Keratinocyte (primary cell): ENCODE measurements at regions not wholly inside any gene's neighbourhood (a gene's known extent, or its start where the extent isn't known, plus 50 kb on each side); places are given as distances from the start of the nearest gene placed in this dataset.
"Not testable (repeated sequence)": the region's sequence is repeated elsewhere in the genome, so short reads cannot be mapped to it uniquely, and the experiment has no call there.

Experiments used
- DNase-seq: peaks from one replicate; pipeline ENCODE4 v3.0.0-alpha.2; 2011; ENCODE audit warnings: low read depth, missing footprints, low spot score
- FAIRE-seq: peaks from 2 replicates; lab custom pipeline; 2011; peaks lifted over from hg19 to GRCh38; lab: Jason Lieb, UNC
- H2AFZ ChIP-seq: 2 replicates; pipeline ENCODE4 v1.6.0; 2012; ENCODE audit warnings: low read length, control low read depth, inconsistent platforms; ENCODE audit not compliant: control insufficient read depth
- H3K27ac ChIP-seq: 2 replicates; pipeline ENCODE4 v1.5.1; 2011; ENCODE audit warnings: low read length; ENCODE audit not compliant: control insufficient read depth, insufficient read depth
- H3K27me3 ChIP-seq: 3 replicates; pipeline ENCODE4 v1.6.0; 2011; ENCODE audit warnings: low read length; ENCODE audit not compliant: control insufficient read depth, insufficient read depth; ENCODE audit errors: extremely low read depth
- H3K36me3 ChIP-seq, 2 experiments: 2 replicates in 1 of 2; 3 replicates in 1 of 2; pipeline ENCODE4 v1.5.1; 2011; ENCODE audit warnings: low read length in 2 of 2, mild to moderate bottlenecking in 1 of 2; ENCODE audit not compliant: control insufficient read depth in 2 of 2, insufficient read depth in 2 of 2; ENCODE audit errors: extremely low read depth in 1 of 2
- H3K4me1 ChIP-seq: 3 replicates; pipeline ENCODE4 v1.5.1; 2011; ENCODE audit warnings: low read length; ENCODE audit not compliant: control insufficient read depth, insufficient read depth; ENCODE audit errors: extremely low read depth
- H3K4me2 ChIP-seq: 3 replicates; pipeline ENCODE4 v1.6.0; 2011; ENCODE audit warnings: low read depth, low read length; ENCODE audit not compliant: control insufficient read depth, insufficient read depth; ENCODE audit errors: extremely low read depth
- H3K4me3 ChIP-seq, 3 experiments: fragments of 200-600 bp in 1 of 3; sonication (generic) in 1 of 3; 2 replicates in 2 of 3; 3 replicates in 1 of 3; pipeline ENCODE4 v1.5.1; 2011 to 2016; ENCODE audit warnings: low read length in 3 of 3, mild to moderate bottlenecking in 3 of 3, control low read depth in 2 of 3, inconsistent platforms in 1 of 3, low read depth in 1 of 3, mixed read lengths in 1 of 3, mixed run types in 1 of 3, moderate library complexity in 1 of 3; ENCODE audit not compliant: control insufficient read depth in 2 of 3, insufficient read depth in 2 of 3; ENCODE audit errors: extremely low read depth in 1 of 3
- H3K79me2 ChIP-seq: 2 replicates; pipeline ENCODE4 v1.6.0; 2012; ENCODE audit warnings: low read length; ENCODE audit not compliant: control insufficient read depth, insufficient read depth
- H3K9ac ChIP-seq: 3 replicates; pipeline ENCODE4 v1.6.0; 2011; ENCODE audit warnings: low read length; ENCODE audit not compliant: control insufficient read depth, insufficient read depth; ENCODE audit errors: extremely low read depth
- H3K9me1 ChIP-seq: 3 replicates; pipeline ENCODE4 v1.6.0; 2011; ENCODE audit warnings: low read length; ENCODE audit not compliant: control insufficient read depth, insufficient read depth; ENCODE audit errors: extremely low read depth
- H3K9me3 ChIP-seq: 2 replicates; pipeline ENCODE4 v1.5.1; 2012; ENCODE audit warnings: low read depth, low read length; ENCODE audit not compliant: control insufficient read depth
- H4K20me1 ChIP-seq: 3 replicates; pipeline ENCODE4 v1.6.0; 2011; ENCODE audit warnings: low read length; ENCODE audit not compliant: control insufficient read depth, insufficient read depth; ENCODE audit errors: extremely low read depth
- dilution Hi-C: fragments of 300-500 bp; cut with MboI; formaldehyde crosslinking; loops from one replicate; pipeline ENCODE4 v1.7.0; 2020; ENCODE audit warnings: low sequenced_read_pairs; ENCODE audit not compliant: extremely low pct_ligation_motif_present

GRCh38 chr15:30688684-30689083 lies 62.8 kb downstream of the ARHGAP11B start:
- dilution Hi-C loops, H3K27ac ChIP-seq, H3K36me3 ChIP-seq, H2AFZ ChIP-seq, H3K79me2 ChIP-seq, H3K9ac ChIP-seq, H3K27me3 ChIP-seq, H3K4me2 ChIP-seq, H4K20me1 ChIP-seq, H3K4me3 ChIP-seq, DNase-seq, H3K4me1 ChIP-seq, FAIRE-seq, H3K9me1 ChIP-seq, H3K9me3 ChIP-seq: not testable (repeated sequence)

- H3K4me3 ChIP-seq, H3K79me2 ChIP-seq, H2AFZ ChIP-seq, dilution Hi-C loops, H3K27me3 ChIP-seq, H3K9me1 ChIP-seq, H3K27ac ChIP-seq, H3K4me1 ChIP-seq, DNase-seq, H4K20me1 ChIP-seq, H3K4me2 ChIP-seq, H3K36me3 ChIP-seq, H3K9me3 ChIP-seq, H3K9ac ChIP-seq: not testable (repeated sequence)
- FAIRE-seq = peak; percentile 39
These were observed 64.2 kb downstream of the ARHGAP11B start for GRCh38 chr15:30690153-30690552.

DNA sequence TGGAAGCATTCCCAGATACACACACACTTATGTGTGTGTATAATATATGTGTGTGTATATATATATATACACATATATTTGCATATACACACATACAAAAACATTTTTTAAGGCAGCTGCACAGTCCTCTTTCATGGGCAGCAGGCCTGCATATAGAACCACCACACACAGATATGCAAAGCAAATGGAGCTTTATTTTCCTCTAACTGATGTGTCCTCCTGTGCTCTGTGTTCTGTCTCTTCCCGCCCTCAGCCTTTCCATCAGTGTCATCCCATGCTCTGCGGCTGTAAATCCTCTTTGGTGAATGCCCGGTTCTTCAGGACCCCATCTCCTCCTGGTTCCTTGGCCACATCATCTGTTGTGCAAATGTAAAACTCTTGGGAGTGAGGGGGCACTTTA lies 69.9 kb downstream of the ARHGAP11B start:
- H3K36me3 ChIP-seq, H4K20me1 ChIP-seq: not testable (repeated sequence)

GRCh38 chr15:30696439-30697314 lies 70.7 kb downstream of the ARHGAP11B start:
- H2AFZ ChIP-seq, H3K79me2 ChIP-seq, H3K9ac ChIP-seq, H3K9me1 ChIP-seq, H4K20me1 ChIP-seq, dilution Hi-C loops, H3K4me3 ChIP-seq, FAIRE-seq, H3K36me3 ChIP-seq, H3K4me1 ChIP-seq, H3K27me3 ChIP-seq, H3K9me3 ChIP-seq, DNase-seq, H3K27ac ChIP-seq, H3K4me2 ChIP-seq: not testable (repeated sequence)

More for the DNA sequence above, 69.9 kb downstream of the ARHGAP11B start:
- H2AFZ ChIP-seq, H3K27me3 ChIP-seq, H3K4me2 ChIP-seq, H3K4me1 ChIP-seq, H3K9ac ChIP-seq, H3K27ac ChIP-seq, H3K79me2 ChIP-seq, DNase-seq, FAIRE-seq, dilution Hi-C loops, H3K9me3 ChIP-seq, H3K4me3 ChIP-seq, H3K9me1 ChIP-seq: not testable (repeated sequence)

DNA sequence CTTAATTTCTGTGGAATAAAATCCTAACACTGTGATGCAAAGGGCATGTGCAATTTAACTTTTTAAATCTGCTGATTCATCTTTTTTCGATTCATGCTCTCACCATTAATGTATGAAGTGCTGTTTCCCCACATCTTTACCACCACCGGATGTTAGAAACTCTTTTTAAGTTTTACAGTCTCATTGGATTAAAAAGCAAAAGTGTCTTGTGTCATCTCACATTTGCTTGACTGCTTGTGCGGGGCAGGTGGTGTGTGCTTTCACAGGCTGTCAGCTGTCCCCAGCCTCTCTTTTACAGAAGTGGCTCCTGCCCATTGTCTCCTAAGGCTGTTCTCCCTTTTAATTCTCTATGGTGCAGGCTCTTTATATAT lies 71.4 kb downstream of the ARHGAP11B start:
- H3K4me3 ChIP-seq, H3K79me2 ChIP-seq, FAIRE-seq, H3K9me1 ChIP-seq, H2AFZ ChIP-seq, DNase-seq, H3K27ac ChIP-seq, H3K36me3 ChIP-seq, H3K9me3 ChIP-seq, H3K4me2 ChIP-seq, dilution Hi-C loops, H3K9ac ChIP-seq, H3K27me3 ChIP-seq, H4K20me1 ChIP-seq, H3K4me1 ChIP-seq: not testable (repeated sequence)
